ENCODE measurements at regions not wholly inside any gene's neighbourhood (a gene's known extent, or its start where the extent isn't known, plus 50 kb on each side); places are given as distances from the start of the nearest gene placed in this dataset.

DNA sequence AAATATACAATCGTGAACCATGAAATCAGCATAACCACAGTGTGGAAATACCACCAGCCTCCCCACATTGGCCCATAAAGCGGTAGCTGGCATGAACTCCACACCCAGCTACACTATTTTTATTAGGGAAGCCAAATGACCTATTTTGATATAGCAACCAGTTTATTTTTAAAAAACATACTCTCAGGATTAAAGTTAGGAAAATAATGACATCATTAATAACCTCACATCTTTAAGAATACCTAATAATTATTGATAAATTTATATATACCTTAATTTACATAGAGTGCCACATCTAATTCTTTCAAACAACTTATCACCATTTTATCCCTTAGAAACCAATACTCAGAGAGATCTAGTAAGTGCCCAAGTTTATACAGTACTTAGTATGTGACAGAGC, 692.0 kb upstream of the PKDCC start:
- TF ChIP-seq CTCF (IDR thresholded peaks at IDR 0.05; ENCODE audit: insufficient read depth, low read depth, low read length) (no peak), EZH2 (IDR thresholded peaks at IDR 0.05; ENCODE audit: insufficient read depth, low read length) (no peak)
- no peaks in the 10 kb centered on the region for H3K9me3 ChIP-seq (ENCODE audit: insufficient read depth, low read depth, low read length)
- FAIRE-seq = no peak
- H3K36me3 ChIP-seq (ENCODE audit: insufficient read depth, low read length) = no peaks in the 10 kb centered on the region
- H3K27me3 ChIP-seq (ENCODE audit: insufficient read depth, low read length) = no peaks in the 10 kb centered on the region
- no peak for DNase-seq (ENCODE audit: low read depth)
- H4K20me1 ChIP-seq (ENCODE audit: insufficient read depth, low read length) = no peaks in the 10 kb centered on the region
- H3K4me3 ChIP-seq (ENCODE audit: insufficient read depth, low read depth, low read length) = no peak overlapping the region
- H3K4me2 ChIP-seq (ENCODE audit: low read length) = no peak overlapping the region
- H3K27ac Mint-ChIP-seq (ENCODE audit: unreplicated experiment) = no peak overlapping the region
- H3K4me1 Mint-ChIP-seq (ENCODE audit: low read depth, unreplicated experiment) = no peaks in the 10 kb centered on the region
- H3K4me1 ChIP-seq (ENCODE audit: insufficient read depth, low read length) = no peaks in the 10 kb centered on the region
- H3K9ac ChIP-seq (ENCODE audit: low read length) = no peak overlapping the region
- no peak overlapping the region for H3K4me3 Mint-ChIP-seq (ENCODE audit: unreplicated experiment)
- H3K79me2 ChIP-seq (ENCODE audit: insufficient read depth, low read length) = no peaks in the 10 kb centered on the region
- peaks cover 1% of the 10 kb centered on the region for H3K9me3 Mint-ChIP-seq (ENCODE audit: unreplicated experiment)
- H3K27me3 Mint-ChIP-seq (ENCODE audit: low read depth, unreplicated experiment) = no peaks in the 10 kb centered on the region
- no peaks in the 10 kb centered on the region for H3K36me3 Mint-ChIP-seq (ENCODE audit: low read depth, unreplicated experiment)
- no peak overlapping the region for H3K27ac ChIP-seq (ENCODE audit: low read depth, low read length)
- no peak overlapping the region for H2AFZ ChIP-seq (ENCODE audit: low read depth, low read length)

- no peak for DNase-seq (ENCODE audit: low read depth)
- H3K4me3 ChIP-seq (ENCODE audit: insufficient read depth, low read depth, low read length) = no peak overlapping the region
- no peak overlapping the region for H3K9ac ChIP-seq (ENCODE audit: low read length)
- no peak overlapping the region for H3K27ac ChIP-seq (ENCODE audit: low read depth, low read length)
- peak overlapping the region; percentile 28 for H3K4me3 Mint-ChIP-seq (ENCODE audit: unreplicated experiment)
- no peak overlapping the region for H2AFZ ChIP-seq (ENCODE audit: low read depth, low read length)
- no peak for TF ChIP-seq EZH2 (IDR thresholded peaks at IDR 0.05; ENCODE audit: insufficient read depth, low read length)
- TF ChIP-seq CTCF (IDR thresholded peaks at IDR 0.05; ENCODE audit: insufficient read depth, low read depth, low read length) = no peak
- no peaks in the 10 kb centered on the region for H4K20me1 ChIP-seq (ENCODE audit: insufficient read depth, low read length)
- no peaks in the 10 kb centered on the region for H3K9me3 ChIP-seq (ENCODE audit: insufficient read depth, low read depth, low read length)
- H3K27me3 ChIP-seq (ENCODE audit: insufficient read depth, low read length) = no peaks in the 10 kb centered on the region
- H3K27ac Mint-ChIP-seq (ENCODE audit: unreplicated experiment) = no peak overlapping the region
- no peaks in the 10 kb centered on the region for H3K79me2 ChIP-seq (ENCODE audit: insufficient read depth, low read length)
- H3K27me3 Mint-ChIP-seq (ENCODE audit: low read depth, unreplicated experiment) = no peaks in the 10 kb centered on the region
- FAIRE-seq = no peak
- no peaks in the 10 kb centered on the region for H3K36me3 ChIP-seq (ENCODE audit: insufficient read depth, low read length)
- no peaks in the 10 kb centered on the region for H3K4me1 ChIP-seq (ENCODE audit: insufficient read depth, low read length)
- H3K9me3 Mint-ChIP-seq (ENCODE audit: unreplicated experiment) = peaks cover 14% of the 10 kb centered on the region
- H3K4me2 ChIP-seq (ENCODE audit: low read length) = no peak overlapping the region
- no peaks in the 10 kb centered on the region for H3K36me3 Mint-ChIP-seq (ENCODE audit: low read depth, unreplicated experiment)
- no peaks in the 10 kb centered on the region for H3K4me1 Mint-ChIP-seq (ENCODE audit: low read depth, unreplicated experiment)
These were observed 683.0 kb upstream of the PKDCC start for GRCh38 chr2:41364842-41365241.

DNA sequence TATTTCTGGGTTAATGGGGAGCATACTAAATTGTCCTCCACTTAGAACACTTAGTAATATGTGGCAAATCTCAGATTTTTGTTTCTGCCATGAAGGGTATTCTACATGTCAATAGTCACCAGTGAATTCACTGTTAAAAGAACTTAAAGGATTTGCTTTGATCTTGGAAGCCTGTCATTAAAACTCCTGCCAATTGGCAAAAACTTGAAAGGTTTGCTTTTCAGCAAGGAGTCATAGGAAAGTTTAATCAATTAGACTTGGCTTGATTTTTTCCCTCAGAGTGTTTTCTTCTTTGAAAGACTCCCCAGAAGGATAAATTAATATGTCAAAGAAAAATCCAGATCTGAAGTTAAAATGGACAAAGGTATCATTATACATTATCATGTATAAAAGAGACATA, 671.9 kb upstream of the PKDCC start:
- Histone ChIP-seq H3K9me3 (ENCODE audit: insufficient read depth, low read depth, low read length) (no peaks in the 10 kb centered on the region), H3K4me2 (ENCODE audit: low read length) (no peak overlapping the region), H4K20me1 (ENCODE audit: insufficient read depth, low read length) (no peaks in the 10 kb centered on the region), H3K4me1 (ENCODE audit: insufficient read depth, low read length) (no peaks in the 10 kb centered on the region), H3K27ac (ENCODE audit: low read depth, low read length) (no peak overlapping the region), H3K79me2 (ENCODE audit: insufficient read depth, low read length) (no peaks in the 10 kb centered on the region), H3K4me3 (ENCODE audit: insufficient read depth, low read depth, low read length) (no peak overlapping the region), H3K9ac (ENCODE audit: low read length) (no peak overlapping the region), H2AFZ (ENCODE audit: low read depth, low read length) (no peak overlapping the region), H3K27me3 (ENCODE audit: insufficient read depth, low read length) (no peaks in the 10 kb centered on the region), H3K36me3 (ENCODE audit: insufficient read depth, low read length) (no peaks in the 10 kb centered on the region)
- H3K9me3 Mint-ChIP-seq (ENCODE audit: unreplicated experiment) = peaks cover 1% of the 10 kb centered on the region
- H3K4me1 Mint-ChIP-seq (ENCODE audit: low read depth, unreplicated experiment) = no peaks in the 10 kb centered on the region
- no peak for DNase-seq (ENCODE audit: low read depth)
- TF ChIP-seq EZH2 (IDR thresholded peaks at IDR 0.05; ENCODE audit: insufficient read depth, low read length) (no peak), CTCF (IDR thresholded peaks at IDR 0.05; ENCODE audit: insufficient read depth, low read depth, low read length) (no peak)
- H3K27me3 Mint-ChIP-seq (ENCODE audit: low read depth, unreplicated experiment) = no peaks in the 10 kb centered on the region
- no peak overlapping the region for H3K4me3 Mint-ChIP-seq (ENCODE audit: unreplicated experiment)
- no peak for FAIRE-seq
- no peak overlapping the region for H3K27ac Mint-ChIP-seq (ENCODE audit: unreplicated experiment)
- no peaks in the 10 kb centered on the region for H3K36me3 Mint-ChIP-seq (ENCODE audit: low read depth, unreplicated experiment)

Measured in astrocyte (in vitro differentiated cells and primary cell).